MG63 (cell line): ENCODE measurements at regions not wholly inside any gene's neighbourhood (a gene's known extent, or its start where the extent isn't known, plus 50 kb on each side); places are given as distances from the start of the nearest gene placed in this dataset.
"Not testable (repeated sequence)": the region's sequence is repeated elsewhere in the genome, so short reads cannot be mapped to it uniquely, and the experiment has no call there.

Source experiments
- DNase-seq: peaks from one replicate; pipeline ENCODE4 v3.0.0-alpha.2; 2020
- H3K27me3 ChIP-seq: fragments of 250-450 bp; sonication (Bioruptor Pico); 2 replicates; pipeline ENCODE4 v1.5.1; 2020; ENCODE audit warnings: mild to moderate bottlenecking, moderate library complexity
- H3K36me3 ChIP-seq: fragments of 250-450 bp; sonication (Bioruptor Pico); 2 replicates; pipeline ENCODE4 v1.5.1; 2020; ENCODE audit warnings: mild to moderate bottlenecking, moderate library complexity
- H3K4me3 ChIP-seq: fragments of 250-450 bp; sonication (Bioruptor Pico); 2 replicates; pipeline ENCODE4 v1.5.1; 2020; ENCODE audit warnings: mild to moderate bottlenecking, moderate library complexity
- H3K9me3 ChIP-seq: fragments of 250-450 bp; sonication (Bioruptor Pico); 2 replicates; pipeline ENCODE4 v1.5.1; 2020; ENCODE audit warnings: mild to moderate bottlenecking, moderate library complexity

DNA sequence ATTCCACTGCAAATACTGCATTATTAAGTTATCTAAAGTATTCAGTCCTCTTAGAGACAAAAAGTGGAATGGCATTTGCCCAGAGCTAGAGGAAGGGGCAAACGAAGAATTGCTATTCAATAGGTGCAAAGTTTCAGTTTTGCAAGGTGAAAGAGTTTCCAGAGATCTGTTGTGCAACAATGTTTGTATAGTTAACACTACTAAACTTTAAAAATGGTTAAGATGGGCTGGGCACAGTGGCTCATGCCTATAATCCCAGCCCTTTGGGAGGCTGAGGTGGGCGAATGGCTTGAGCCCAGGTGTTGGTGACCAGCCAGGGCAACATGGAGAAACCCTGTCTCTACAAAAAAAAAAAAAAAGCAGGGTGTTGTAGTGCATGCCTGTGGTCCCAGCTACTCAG lies 102.5 kb downstream of the LUZP4 start:
- DNase-seq = no peak
- Histone ChIP-seq H3K27me3 (no peaks in the 10 kb centered on the region), H3K4me3 (no peak overlapping the region), H3K36me3 (no peaks in the 10 kb centered on the region), H3K9me3 (no peaks in the 10 kb centered on the region)

DNA sequence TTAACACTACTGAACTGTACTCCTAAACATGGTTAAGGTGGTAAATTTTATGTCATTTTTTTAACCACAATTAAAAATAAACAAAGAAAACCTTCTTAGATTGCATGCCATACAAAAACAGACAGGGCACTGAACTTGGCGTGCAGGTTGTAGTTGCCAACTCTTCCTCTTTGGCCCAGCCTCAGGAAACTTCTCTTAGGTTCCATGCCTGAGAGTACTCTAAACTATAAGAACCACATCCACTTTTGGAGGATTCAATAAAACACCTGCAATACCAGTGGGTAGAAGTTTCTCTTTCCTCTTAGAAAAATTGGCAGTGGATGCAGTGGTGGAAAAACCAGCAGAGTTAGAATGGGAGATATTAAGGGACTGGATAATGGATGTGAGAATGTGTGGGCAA lies 103.4 kb downstream of the LUZP4 start:
- Histone ChIP-seq H3K36me3 (no peaks in the 10 kb centered on the region), H3K9me3 (no peaks in the 10 kb centered on the region), H3K27me3 (no peaks in the 10 kb centered on the region), H3K4me3 (no peak overlapping the region)
- no peak for DNase-seq

DNA sequence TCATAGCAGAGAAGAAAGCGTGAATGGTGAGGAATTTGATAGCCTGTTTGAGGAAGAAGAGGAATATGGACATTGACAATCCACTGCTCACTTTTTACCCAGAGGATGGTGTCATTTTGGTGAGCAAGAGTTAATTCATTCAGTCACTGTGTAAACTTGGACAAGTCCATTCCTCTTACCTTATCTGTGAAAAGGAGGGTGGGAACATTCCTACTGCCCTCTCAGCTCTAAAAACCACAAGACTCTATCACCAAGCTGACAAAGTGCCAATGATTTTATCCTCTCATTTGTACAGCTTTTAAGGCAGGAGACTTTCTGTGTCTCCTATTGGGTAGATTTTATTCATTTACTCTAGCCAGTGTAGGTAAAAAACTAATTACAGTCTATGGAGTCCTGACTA lies 103.8 kb downstream of the LUZP4 start:
- Histone ChIP-seq H3K27me3 (no peaks in the 10 kb centered on the region), H3K9me3 (no peaks in the 10 kb centered on the region), H3K36me3 (no peaks in the 10 kb centered on the region), H3K4me3 (no peak overlapping the region)
- DNase-seq = no peak

DNA sequence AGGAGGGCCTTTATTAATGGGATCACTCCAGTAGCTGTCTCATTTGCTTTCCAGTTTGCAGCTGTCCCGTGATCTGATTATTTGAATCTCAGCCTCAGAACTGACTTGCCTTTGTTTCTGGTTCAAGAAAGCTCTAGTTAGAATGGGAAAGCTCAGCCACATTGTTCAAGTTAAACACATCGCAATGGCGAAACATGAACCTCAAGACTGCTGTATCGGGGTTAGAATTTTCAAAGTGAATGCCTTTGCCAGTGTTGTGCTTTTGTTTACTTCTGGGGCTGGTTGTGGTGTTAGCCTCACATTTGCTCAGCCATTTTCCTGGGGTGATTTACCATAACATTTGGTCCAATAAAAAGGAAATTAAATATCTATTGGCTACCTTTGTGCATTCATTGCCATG lies 105.3 kb downstream of the LUZP4 start:
- not testable (repeated sequence) for DNase-seq, H3K9me3 ChIP-seq, H3K4me3 ChIP-seq, H3K27me3 ChIP-seq, H3K36me3 ChIP-seq

DNA sequence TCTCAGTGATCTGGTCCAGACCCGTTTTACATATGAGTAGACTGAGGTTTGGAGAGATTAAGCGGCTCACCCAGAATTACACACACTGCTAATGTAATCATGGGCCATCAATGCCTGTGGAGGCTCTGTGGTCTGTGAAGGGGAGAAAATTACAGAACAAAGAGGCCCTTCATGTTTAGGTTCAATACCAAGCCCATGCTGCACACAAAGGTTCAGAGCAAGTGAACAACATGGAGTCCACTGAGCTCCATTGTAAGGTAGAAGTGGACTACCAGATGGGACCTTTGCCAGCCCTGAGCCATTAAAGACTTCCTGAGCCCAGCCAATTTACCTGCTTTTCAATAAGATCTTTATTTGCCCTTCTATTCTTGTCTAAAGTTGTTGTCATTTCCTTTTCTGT lies 109.8 kb downstream of the LUZP4 start:
- H3K27me3 ChIP-seq = no peaks in the 10 kb centered on the region
- no peak for DNase-seq
- H3K9me3 ChIP-seq = no peaks in the 10 kb centered on the region
- H3K4me3 ChIP-seq = no peak overlapping the region
- no peaks in the 10 kb centered on the region for H3K36me3 ChIP-seq

DNA sequence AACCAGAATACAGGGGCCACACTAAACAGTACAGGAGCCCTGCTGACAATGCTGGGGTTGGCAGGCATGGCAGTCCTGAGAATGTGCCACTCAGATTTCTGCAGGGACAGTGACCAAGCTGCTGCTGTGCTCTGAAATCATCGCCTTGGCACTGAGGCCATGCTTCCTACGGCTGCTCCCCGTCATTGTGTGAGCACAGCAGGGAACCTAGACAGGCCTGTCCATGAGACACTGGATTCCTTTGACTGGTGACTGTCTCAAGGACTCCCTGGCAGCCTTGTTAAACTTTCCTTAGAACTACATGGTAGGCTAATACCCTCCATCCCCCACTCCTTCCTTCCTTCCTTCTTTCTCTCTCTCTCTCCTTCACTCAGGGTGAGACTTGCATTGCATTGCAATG lies 111.4 kb downstream of the LUZP4 start:
- Histone ChIP-seq H3K9me3 (no peaks in the 10 kb centered on the region), H3K36me3 (no peaks in the 10 kb centered on the region), H3K4me3 (no peak overlapping the region), H3K27me3 (no peaks in the 10 kb centered on the region)
- no peak for DNase-seq

DNA sequence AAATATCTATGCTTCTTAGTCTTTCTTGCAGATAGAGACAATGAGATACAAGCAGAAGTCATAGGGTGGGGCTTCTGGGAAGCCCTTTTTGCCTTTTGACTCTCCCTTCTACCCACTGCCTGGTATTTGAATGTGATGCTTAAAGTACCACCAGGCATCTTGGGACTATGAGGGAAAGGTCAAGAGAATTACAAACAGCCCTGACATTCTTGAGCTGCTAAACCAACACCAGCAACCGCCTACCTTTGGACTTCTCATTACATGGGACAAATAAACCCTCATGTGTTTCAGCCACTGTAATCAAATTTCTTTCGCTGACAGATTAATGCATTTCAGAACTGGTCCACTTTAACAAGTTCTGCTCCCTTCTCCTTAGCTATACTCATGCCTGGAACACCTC lies 112.8 kb downstream of the LUZP4 start:
- H3K4me3 ChIP-seq = no peak overlapping the region
- no peaks in the 10 kb centered on the region for H3K9me3 ChIP-seq
- H3K27me3 ChIP-seq = no peaks in the 10 kb centered on the region
- no peaks in the 10 kb centered on the region for H3K36me3 ChIP-seq
- no peak for DNase-seq

DNA sequence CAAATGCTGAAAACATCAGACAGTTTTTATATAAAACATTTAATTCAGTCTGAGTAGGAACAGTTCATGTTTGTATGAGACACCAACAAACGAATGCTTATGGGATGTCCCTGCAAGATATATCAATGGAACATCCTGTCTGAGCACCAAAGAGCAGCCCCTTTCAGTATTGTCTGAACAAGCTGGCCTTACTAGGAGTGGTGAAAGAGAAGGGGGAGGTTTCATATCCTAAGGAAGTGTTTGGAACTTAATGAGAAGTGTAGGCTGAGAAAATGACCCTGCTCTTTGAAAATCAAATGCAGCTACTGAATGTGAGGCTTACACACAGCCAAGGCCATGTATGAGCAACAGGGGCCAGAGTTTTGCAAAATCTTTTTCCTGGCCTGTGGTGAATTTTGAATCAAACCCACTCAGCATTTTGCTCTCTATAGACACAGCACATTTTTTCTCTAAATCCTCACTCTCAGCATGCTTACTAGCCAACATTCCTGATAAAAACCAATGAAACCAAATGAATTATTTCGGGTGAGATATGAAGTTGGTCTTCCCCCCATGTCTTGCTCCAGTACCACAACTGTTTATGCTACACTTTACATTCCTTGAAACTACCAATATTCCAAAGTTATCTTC lies 119.4 kb downstream of the LUZP4 start:
- no peak overlapping the region for H3K4me3 ChIP-seq
- no peak for DNase-seq
- H3K36me3 ChIP-seq = no peaks in the 10 kb centered on the region
- no peaks in the 10 kb centered on the region for H3K27me3 ChIP-seq
- no peaks in the 10 kb centered on the region for H3K9me3 ChIP-seq

DNA sequence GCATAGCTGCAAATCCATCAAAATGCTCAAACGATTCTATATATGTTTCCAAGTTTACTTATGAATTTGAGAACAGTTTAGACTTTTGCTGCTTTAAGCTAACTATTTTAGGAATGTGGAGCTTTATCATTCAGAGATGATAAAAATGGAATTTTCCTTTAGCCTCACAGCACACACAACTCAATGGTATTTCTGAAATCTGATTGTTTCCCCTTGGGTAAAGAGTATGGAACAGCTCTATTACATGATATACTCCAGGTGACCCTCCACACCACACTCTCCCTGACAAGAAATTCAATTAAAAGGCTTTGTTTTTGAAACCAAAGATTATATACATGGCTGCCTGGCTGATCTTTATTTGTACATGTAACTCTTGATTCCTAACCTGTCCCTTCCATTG lies 120.0 kb downstream of the LUZP4 start:
- H3K9me3 ChIP-seq = no peaks in the 10 kb centered on the region
- H3K36me3 ChIP-seq = no peaks in the 10 kb centered on the region
- no peaks in the 10 kb centered on the region for H3K27me3 ChIP-seq
- H3K4me3 ChIP-seq = no peak overlapping the region
- DNase-seq = no peak

DNA sequence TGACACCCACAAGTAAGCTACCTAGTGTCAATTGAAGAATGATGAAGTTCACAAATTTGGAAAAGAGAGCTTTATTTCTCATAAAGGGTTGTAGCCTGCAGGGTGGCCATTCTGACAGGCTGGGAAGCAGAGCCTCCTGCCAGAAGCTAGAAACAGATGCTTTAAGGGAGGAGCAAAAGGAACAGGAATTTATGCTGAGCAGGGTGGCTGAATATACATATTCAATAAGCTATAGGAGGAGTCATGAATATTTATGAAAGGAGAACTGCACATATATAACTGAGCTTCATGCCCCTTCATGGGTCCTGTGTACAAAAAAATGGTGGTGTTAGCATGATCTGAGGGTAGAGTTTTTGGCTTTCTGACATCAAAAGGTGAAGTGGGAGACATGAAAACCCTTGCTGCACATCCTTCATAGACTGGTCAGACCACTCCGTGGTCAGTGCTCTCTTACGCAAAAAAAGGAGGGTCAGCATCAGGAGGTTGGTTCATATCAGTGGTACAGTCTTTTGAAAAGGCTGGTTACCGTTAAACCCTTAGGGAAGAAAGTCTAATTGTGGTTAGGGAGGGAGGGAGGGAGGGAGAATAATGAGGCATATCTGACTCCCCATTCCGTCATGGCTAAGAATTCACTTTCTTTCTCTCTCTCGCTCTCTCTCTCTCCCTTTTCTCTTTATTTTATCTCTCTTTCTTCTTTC lies 121.4 kb downstream of the LUZP4 start:
- H3K36me3 ChIP-seq = no peaks in the 10 kb centered on the region
- DNase-seq = no peak
- no peaks in the 10 kb centered on the region for H3K27me3 ChIP-seq
- no peaks in the 10 kb centered on the region for H3K9me3 ChIP-seq
- H3K4me3 ChIP-seq = no peak overlapping the region

DNA sequence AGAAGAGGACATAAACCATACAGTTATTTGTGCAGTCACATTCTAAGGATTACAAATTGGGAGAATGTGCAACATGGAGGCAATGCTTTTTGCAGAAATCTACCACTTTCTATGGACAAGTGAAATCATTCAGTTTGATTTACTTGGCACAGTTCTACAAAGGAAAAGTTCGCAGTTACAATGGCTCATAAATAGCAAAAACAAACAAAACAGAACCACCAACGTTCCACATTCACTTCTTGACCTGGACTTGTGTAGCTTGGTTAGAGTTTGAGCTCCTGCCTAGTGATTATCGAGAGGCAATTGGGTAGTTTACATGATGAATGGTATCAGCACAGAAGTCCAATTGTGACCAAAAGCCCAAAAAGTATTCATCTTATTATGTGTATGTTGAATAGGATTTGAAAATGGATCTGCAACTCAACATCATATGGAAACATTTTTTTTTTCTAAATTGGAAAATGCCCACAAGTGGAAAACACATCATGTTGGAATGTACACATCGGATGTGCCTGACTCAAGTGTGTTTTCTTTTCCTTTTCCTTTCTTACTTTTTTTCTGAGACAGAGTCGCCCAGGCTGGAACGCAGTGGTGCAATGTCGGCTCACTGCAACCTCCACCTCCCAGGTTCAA lies 123.8 kb downstream of the LUZP4 start:
- H3K9me3 ChIP-seq = no peaks in the 10 kb centered on the region
- DNase-seq = peak; percentile 5
- H3K4me3 ChIP-seq = no peak overlapping the region
- H3K27me3 ChIP-seq = no peaks in the 10 kb centered on the region
- no peaks in the 10 kb centered on the region for H3K36me3 ChIP-seq

DNA sequence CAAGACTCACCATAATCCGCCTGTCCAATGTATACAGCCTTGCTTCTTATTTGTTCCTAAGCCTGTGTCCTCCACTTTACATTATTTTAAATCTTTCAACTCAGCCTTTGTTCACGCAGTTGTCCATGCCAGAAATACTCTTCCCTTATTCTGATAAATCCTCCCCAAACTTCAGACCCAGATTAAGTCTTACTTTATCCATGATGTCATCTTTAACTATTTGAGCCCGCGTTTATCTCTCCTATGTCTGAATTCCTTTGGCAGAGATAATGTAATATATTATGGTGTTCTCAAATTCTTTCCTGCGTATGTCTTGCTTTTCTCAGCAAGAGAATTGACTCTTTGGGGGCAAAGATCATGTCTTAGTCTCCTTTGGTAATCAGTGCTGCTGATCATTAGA lies 129.6 kb downstream of the LUZP4 start:
- Histone ChIP-seq H3K27me3 (no peaks in the 10 kb centered on the region), H3K36me3 (no peaks in the 10 kb centered on the region), H3K4me3 (no peak overlapping the region), H3K9me3 (no peaks in the 10 kb centered on the region)
- DNase-seq = no peak

DNA sequence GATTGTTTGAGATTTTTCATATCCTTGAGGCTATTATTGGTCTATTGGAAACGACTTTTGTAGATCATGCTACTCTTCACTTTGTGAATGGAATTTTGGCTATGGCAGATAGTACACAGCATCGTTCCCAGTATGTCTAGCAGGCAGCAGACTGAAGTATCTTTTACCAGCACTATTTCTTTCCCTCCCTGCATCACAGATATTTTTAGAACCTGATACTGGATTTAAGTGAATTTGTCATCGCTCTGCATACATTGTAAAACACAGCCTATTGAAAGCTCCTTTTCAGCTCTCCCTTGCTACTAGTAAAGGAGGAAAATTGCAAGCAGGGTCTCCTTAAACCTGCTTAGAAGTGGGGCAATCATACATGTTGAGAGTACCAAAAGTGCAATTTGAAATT lies 133.6 kb downstream of the LUZP4 start:
- no peaks in the 10 kb centered on the region for H3K9me3 ChIP-seq
- H3K27me3 ChIP-seq = no peaks in the 10 kb centered on the region
- H3K36me3 ChIP-seq = no peaks in the 10 kb centered on the region
- DNase-seq = no peak
- no peak overlapping the region for H3K4me3 ChIP-seq

DNA sequence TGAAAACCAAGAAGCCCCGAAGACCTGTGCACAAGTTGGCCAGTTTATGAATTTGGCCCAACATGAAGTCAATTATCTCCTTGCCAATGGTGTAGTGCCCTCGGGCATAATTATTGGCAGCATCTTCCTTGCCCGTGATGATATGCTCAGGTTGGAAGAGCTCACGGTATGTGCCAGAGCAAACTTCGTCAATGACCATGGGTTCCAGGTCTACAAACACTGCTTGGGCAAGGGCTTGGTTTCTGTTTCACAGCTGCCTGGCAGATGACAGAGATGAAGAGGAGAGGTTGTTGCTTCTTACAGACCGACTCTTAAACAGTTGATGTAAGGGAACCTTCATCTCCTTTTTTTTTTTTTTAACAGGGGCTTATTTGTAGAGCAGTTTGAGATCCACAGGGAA lies 135.6 kb upstream of the PLS3 start:
- Histone ChIP-seq H3K4me3 (no peak overlapping the region), H3K27me3 (no peaks in the 10 kb centered on the region), H3K36me3 (no peaks in the 10 kb centered on the region), H3K9me3 (no peaks in the 10 kb centered on the region)
- DNase-seq = no peak

DNA sequence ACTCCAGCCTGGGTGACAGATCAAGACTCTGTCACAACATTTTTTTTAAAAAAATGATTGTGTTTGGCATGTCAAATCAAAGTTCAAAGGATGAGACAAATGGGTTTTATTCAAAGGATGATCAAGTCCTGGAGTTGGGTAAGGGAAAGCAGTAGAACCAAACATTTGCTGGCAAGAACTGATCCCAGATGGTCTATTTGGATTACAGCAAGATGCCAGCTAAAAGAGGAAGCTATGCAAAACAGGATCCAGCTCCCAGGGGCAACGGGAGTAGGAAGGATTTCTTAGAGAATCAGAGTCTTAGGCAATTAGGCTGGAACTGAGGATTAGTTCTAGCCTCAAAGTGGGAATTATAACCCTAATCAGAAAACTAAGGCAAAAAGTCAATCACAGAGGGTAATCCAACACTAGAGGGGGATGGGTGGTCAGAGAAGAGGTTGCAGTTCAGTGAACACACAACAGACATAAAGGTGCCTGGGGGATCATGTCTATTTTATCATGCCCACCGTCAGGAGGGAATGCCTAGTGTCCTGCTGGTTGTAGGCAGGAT lies 133.0 kb upstream of the PLS3 start:
- Histone ChIP-seq H3K4me3 (no peak overlapping the region), H3K36me3 (no peaks in the 10 kb centered on the region), H3K27me3 (no peaks in the 10 kb centered on the region), H3K9me3 (no peaks in the 10 kb centered on the region)
- DNase-seq = no peak

DNA sequence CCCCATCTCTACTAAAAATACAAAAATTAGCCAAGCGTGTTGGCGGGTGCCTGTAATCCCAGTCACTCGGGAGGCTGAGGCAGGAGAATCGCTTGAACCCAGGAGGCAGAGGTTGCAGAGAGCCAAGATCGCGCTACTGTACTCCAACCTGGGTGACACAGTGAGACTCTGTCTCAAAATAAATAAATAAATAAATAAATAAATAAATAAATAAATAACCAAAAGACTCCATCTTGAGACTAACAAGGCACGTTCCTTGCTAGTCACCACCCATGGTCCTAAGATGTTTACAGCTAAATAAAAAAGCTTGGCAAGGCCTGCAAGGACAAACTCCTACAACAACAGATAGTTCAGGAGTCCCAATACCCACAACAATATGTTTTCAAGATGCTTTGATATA lies 126.1 kb upstream of the PLS3 start:
- H3K27me3 ChIP-seq, H3K36me3 ChIP-seq, H3K9me3 ChIP-seq, DNase-seq, H3K4me3 ChIP-seq: not testable (repeated sequence)

DNA sequence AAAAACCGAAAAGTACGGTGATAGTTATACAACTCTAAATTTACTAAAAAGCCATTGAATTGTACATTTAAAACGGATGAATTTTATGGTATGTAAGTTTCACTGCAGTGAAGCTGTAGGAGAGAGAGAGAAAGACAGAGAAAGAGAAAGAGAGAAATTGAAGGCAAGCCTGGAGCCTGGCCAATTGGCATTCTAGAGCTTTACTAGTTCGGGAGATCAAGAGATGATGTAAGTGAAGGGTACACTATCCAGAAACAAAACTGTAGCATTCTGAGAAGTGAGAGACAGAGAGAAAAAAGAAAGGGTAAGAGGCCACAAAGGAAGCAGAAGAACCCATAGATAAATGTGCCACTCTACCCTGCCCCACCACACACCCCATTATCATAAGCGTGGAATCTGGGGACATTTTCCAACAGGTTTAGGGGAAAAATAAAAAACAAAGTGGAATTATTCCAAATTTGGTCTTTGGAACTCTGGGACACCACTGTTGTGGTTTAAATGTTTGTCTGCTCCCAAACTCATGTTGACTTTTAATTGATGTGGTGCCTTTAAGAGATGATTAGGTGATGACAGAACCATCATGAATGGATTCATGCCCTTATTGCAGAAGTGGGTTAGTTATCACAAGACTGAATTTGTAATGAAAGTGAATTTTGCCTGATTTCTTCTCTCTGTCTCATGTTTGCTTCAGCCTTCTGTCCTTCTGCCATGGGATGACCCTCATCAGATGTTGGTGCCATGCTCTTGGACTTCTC lies 123.0 kb upstream of the PLS3 start:
- no peaks in the 10 kb centered on the region for H3K36me3 ChIP-seq
- H3K27me3 ChIP-seq = no peaks in the 10 kb centered on the region
- H3K4me3 ChIP-seq = no peak overlapping the region
- no peak for DNase-seq
- no peaks in the 10 kb centered on the region for H3K9me3 ChIP-seq
